Stimulated activated CD8-positive, alpha-beta memory T cell treated with anti-CD3 and anti-CD28 coated beads, Interleukin-4, amount 100 ng/mL, for 48 hours (primary cell): ENCODE measurements at regions not wholly inside any gene's neighbourhood (a gene's known extent, or its start where the extent isn't known, plus 50 kb on each side); places are given as distances from the start of the nearest gene placed in this dataset.
"Not testable (repeated sequence)": the region's sequence is repeated elsewhere in the genome, so short reads cannot be mapped to it uniquely, and the experiment has no call there.

Experiments used
- DNase-seq: peaks from one replicate; pipeline ENCODE4 v3.0.0-alpha.2; 2020

GRCh38 chr6:121596441-121596840 is 161.0 kb downstream of the GJA1 start:
- no peak for DNase-seq

- no peak for DNase-seq
Observed at GRCh38 chr6:121597654-121598053, 162.2 kb downstream of the GJA1 start.

- DNase-seq = not testable (repeated sequence)
Observed at GRCh38 chr6:121599331-121599730, 163.9 kb downstream of the GJA1 start.

DNA sequence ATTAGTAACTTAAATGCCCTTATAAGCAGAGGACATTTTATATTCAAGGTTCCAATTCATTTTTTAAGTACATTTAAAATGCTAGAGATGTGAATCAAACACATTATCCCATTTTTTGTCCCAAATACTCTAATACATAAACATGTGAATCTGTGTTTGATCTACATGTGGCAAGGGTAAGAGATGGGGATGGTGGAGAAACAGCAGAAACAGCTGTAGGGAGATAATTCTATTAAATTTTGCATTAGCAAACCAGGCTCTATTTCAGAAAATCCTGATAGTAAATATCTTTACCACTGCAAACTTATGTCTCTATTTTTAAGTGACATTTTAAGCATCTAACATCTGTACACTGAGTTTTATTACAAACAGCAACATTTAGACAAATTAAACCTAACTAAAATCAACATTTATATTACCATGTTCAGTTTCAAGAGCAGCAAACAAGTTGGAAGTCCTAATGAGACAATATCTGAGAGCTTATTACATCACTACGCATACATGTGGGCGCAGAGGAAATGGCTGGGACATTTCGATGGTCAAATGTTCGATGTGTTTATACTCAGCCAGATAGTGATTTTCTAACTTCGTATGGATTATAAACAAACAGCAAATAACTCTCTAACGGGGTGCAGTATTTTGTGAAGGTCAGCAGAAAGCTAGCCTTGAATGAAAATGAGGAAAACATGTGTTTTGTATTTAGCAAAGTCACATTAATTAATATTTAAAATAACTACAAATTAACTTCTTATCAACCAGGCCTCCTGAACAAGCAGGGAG is 165.1 kb downstream of the GJA1 start:
- DNase-seq = no peak

DNA sequence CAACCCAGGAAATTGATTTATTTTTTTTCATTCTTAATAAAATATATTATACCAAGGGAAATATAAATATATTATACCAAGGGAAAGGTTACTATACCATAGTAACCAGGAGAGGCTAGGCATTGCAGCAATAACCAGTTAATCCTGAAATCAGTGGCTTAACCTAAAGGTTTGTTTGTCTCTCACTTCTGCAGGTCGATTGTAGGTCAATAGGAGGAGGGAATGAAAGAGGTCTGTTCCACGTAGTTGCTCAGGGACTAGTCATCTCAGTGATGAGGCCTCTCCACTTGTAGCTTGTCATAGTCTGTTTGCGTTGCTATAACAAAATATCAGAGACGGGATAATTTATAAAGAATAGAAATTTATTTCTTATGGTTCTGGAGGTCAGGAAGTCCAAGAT is 168.0 kb downstream of the GJA1 start:
- DNase-seq = no peak

DNA sequence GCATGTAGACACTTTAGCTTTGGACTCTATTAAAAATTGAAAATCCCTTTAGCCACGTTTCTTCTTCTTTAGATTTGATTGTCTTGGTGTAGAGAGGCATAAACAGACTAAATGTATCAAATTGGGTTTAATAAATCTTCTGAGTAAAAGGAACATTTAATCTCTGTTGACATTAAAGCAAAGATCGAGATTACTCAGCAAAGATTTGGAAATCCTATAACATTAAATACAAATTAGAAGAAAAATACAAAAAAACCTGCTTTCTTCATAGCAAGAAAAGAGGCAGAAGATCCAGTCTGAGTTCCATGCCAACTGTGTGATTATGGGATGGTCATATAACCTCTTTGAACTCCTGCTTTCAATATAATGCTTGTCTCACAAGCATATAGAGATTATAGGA is 172.3 kb downstream of the GJA1 start:
- no peak for DNase-seq

GRCh38 chr6:121608270-121608669 is 172.8 kb downstream of the GJA1 start:
- no peak for DNase-seq

- DNase-seq = no peak
Observed at GRCh38 chr6:121609281-121609680, 173.8 kb downstream of the GJA1 start.

DNA sequence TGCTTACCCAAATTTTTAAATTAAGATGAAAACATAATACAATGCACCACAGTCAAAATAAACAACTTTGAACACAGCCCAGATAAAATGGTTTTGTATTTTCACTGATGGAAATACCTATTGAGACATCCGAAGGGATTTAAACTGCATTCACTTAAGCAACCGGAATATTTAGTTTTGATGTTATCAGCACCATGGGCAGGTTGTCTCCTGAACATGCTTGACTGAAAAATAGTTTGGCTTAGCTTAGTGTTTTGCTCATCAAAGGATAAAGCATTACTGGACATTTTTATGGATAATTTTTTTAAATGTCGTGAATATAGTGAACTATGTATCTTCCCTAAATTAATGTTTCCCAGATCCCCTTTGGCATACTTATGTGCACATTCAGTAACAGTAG is 177.5 kb downstream of the GJA1 start:
- no peak for DNase-seq

GRCh38 chr6:121614115-121614514 is 178.7 kb downstream of the GJA1 start:
- no peak for DNase-seq

DNA sequence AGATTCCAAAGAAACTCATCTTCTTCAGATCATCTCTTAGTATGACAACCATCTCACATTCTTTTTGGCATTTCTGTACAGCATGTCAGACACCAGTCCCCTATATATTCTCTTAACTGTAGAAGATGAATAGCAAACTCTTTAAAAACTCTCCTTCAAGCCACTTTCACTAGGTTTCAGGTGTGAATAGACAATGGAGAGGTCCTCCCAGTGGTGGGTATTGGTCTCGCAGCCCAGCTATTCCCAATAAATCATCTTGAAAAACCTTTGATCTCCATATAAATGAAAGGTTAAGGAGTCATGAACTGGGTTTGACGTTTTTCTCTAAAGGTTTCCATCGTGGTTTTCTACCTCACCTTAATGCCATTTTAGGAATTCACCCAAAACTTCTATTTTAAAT is 180.0 kb downstream of the GJA1 start:
- no peak for DNase-seq

DNA sequence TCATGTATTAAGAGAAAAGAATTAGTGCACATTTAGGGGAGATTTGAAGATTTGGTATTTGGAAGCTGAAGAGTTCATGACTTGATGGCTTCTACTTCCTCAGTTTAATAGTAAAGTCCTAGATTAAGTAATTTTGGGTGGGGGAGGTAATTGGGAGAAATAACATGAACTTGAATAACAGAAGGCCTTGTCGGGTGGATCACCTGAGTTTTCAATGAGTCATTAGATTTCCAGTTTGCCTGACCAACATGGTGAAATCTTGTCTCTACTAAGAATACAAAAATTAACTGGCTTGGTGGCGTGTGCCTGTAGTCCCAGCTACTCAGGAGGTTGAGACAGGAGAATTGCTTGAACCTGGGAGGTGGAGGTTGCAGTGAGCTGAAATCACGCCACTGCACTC is 181.0 kb downstream of the GJA1 start:
- no peak for DNase-seq

DNA sequence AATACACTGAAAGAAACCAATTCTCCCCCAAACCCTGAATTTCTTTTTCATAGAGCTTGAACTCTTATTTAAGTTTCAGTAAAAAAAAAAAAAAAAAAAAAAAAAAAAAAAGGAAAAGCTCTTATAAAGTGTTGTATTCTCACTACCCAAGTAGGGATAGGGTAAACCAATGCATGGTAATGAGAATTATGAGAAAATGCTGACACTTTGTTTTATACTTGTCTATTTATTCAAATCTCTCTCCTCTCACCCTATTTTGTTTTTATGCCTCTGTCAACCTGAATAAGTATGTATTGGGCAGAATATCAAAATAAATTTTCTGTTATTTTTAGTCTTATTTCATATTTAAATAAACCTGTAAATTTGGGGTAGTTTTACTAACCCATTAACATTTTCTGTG is 181.9 kb downstream of the GJA1 start:
- no peak for DNase-seq

GRCh38 chr6:121619013-121619412 is 183.6 kb downstream of the GJA1 start:
- no peak for DNase-seq

DNA sequence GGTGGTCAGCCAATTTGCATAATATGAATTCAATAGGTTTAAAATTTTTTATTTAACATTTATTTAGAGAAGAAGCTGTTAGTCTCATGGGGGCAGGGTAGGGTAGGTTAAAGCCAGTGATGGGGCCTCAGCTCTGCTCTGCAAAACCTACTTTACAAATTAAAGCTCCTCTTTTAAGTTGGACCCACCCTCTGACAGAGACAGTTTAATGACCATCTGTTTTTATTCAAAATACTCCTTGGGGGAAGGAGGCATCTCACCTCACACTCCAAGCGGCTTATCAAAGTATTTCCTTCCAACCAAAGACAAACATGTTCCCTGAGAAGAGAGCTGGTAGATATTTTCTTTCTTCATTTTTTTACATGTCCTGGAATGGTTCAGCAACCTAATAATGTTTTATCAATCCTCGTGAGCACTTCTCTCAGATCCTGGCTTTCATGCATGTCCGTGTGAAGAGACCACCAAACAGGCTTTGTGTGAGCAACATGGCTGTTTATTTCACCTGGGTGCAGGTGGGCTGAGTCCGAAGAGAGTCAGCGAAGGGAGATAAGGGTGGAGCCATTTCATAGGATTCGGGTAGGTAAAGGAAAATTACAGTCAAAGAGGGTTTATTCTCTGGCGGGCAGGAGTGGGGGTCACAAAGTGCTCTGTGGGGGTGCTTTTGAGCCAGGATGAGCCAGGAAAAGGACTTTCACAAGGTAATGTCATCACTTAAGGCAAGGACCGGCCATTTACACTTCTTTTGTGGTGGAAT is 184.7 kb downstream of the GJA1 start:
- DNase-seq = no peak

DNA sequence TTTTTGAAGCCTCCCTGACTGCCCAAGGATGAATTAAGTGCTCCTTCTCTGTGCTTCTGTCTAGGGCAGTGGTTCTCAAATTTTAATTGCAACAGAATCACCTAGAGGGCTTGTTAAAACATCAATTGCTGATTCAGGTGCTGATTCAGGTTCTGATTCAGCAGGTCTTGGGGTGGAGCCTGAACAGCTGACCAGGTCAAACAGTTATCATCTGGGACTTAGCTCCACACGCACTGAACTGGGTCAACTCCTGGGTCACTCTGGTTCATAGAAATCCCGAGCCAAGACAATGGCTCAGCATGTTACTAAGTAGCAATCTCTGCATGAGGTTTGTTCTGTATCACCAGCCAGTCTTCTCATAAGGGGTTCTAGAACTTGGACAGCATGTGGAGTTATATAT is 192.3 kb downstream of the GJA1 start:
- DNase-seq = no peak

GRCh38 chr6:121630716-121631115 is 195.3 kb downstream of the GJA1 start:
- DNase-seq = no peak

- not testable (repeated sequence) for DNase-seq
Observed at GRCh38 chr6:121631752-121632151, 196.3 kb downstream of the GJA1 start.

DNA sequence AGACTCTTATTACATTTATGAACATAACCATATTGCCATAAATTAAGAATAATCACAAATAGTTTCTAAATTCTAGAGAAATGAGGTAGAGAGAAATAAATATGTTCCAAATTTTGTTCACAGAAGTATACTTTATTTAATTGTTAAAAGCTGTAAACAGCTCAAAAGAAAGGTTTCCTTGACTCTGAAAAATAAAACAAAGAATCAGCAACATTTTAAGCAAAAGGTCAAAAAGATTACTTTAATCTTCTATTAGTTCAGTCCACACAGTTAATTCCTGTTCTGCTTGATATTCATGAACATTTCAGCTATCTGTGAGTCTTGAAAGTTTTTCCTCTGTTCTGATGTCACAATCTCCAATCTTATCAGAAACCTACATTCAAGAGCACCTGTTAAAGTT is 197.9 kb downstream of the GJA1 start:
- no peak for DNase-seq

GRCh38 chr6:121634586-121634985 is 199.1 kb downstream of the GJA1 start:
- not testable (repeated sequence) for DNase-seq

DNA sequence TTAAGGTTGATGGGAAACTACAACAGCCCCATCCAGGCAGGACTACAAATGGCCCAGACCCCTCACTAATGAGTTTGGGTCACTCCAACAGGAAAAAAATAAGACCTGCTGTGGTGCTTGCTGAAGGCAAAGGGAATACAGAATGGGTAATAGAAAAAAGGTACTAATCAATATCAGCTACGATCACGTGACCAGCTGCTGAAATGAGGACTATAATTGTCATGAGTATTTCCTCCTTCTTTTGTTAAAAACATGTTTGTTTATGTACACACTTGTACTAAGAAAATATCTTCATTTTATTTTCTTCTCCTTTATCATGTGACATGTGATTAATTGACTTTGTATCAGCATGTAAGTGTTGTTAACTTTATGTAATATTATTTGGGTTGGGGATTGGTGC is 199.9 kb downstream of the GJA1 start:
- no peak for DNase-seq

- not testable (repeated sequence) for DNase-seq
Observed at GRCh38 chr6:121636217-121636616, 200.8 kb downstream of the GJA1 start.

DNA sequence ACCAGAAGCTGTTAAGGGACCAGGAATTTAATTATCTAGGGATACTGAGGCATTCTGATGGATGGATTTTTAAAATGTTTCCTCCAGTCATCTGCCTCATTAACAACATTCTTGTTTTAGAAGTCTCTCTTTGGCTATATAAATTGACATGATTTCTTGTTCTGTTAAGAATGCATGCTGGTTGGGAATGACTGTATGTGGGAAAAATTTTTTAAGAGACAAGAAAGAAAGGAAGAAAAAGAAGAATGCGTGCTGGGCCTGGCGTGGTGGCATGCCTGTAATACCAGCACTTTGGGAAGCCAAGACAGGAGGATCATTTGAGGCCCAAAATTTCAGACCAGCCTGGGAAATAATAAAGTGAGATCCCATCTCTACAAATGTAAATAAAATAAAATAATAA is 203.6 kb downstream of the GJA1 start:
- no peak for DNase-seq

DNA sequence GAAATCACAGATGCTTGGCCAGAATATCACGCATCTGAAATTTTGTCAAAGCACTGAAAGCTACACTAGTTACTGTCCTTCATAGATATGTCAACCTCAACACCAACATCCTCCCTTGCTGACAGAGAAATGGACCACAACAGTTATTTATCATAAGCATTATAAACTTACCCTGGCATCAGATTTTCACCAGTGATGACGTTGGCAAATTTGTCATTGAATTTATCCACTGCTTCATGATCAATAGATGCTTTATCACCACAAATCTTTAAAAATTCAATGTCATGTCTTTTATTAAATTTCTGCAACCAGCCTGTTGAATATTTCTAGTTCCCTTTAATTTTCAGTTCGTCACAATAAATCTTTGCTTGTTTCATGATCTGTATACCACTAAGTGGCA is 205.7 kb downstream of the GJA1 start:
- no peak for DNase-seq
